CD4-positive, alpha-beta T cell treated with Interleukin-10 for 1 hour (primary cell): ENCODE measurements at regions not wholly inside any gene's neighbourhood (a gene's known extent, or its start where the extent isn't known, plus 50 kb on each side); places are given as distances from the start of the nearest gene placed in this dataset.
"Not testable (repeated sequence)": the region's sequence is repeated elsewhere in the genome, so short reads cannot be mapped to it uniquely, and the experiment has no call there.

Experiments used
- DNase-seq: peaks from one replicate; pipeline ENCODE4 v3.0.0-alpha.2; 2020

DNA sequence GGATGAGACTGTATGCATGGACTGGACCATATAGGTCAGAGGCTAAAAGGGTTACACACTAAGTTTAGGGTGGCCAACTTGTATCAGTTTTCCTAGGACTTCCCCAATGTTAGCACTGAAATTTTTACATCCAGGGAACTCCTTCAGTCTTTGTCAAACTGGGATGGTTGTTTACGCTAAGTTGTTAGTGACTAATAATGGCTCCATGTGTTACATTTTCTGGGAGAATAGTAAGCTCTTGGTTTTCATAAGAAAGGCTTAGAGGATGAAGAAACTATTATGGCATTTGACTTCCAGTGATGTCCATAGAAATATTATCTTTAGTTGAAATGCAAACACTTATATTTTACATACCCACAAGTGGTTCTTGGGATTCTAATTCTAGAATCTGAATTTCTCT, 57.9 kb upstream of the ST3GAL6 start:
- DNase-seq, result no peak

DNA sequence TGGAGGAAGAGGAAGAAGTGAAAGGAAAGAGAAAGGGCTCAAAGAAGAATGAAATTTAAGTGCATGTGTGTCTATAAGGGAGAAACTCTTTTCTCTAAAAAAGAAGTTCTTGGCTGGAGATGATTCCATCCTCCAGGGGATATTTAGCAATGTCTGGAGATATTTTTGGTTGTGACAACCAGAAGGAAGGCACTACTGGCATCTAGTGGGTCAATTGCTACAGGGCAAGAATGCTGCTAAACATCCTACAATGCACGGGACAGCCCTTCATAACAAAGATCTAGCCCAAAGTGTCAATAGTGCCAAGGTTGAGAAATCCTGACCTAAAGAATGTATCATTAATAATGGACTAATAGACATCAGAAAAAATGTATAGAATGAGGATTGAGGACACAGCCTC, 57.4 kb upstream of the ST3GAL6 start:
- DNase-seq, result no peak

DNA sequence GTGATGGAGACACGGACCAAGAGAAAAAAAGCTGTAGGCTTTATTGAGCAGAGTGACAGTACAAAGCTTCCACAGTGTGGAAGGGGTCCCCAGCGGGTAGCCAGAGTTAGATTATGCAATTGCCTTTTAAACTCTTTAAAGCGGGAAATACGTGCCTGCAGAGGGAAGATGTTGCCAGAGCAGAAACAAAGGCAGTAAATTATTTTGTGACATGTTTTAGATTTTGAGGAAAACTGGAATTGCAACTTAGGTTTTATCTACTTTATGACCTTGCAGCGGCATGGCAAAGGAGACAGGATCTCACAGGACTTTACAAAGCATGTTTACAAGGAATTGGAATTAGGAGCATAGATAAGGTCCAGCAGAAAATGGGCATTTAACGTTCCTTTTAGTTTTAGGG, 54.5 kb upstream of the ST3GAL6 start:
- not testable (repeated sequence) for DNase-seq

DNA sequence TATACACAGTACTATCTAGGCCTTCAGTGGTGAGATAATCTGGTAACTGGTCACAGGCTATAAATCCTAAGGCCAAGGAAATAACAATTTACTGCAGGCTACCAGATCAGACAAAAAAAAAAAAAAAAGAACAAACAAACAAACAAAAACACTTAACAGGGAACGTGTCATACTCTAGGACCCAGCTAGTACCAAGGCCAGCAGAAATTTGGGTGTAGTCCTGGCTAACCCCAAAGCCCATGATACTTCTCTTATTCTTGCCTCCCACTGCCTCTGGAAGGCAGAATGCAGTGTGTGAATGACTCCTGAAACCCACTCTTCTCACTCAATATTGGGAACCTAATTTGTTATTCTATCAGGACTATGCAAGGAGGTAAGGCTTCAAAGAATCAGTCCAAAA, 53.7 kb upstream of the ST3GAL6 start:
- DNase-seq, result no peak

DNA sequence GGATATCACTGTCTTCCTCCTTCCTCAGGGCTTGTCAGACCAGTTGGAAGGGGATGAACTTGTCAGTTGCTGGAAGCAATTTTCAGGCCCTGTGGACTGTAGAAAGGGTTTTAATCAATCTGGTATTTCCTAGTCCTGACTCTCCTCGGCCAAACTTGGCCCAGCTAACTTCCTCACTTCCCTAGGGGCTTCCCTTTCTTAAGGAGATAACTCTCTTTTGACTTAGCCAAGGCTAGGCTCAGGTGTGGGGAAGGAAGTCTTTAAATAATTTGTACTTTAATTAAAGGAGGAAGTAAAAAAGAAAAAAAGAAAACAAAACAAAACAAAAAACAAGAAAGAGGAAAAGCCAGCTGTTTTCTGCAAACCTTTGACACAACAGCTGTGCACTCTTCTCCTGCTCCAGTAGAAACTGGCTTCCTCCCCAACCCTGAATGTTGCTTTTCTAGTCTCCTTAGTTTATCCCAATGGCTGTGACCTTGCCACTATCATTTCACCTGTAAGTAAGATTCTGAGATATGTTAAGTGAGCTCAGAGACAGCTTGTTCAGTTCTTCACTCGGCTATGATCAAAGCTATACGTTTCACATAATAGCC, 53.0 kb upstream of the ST3GAL6 start:
- no peak for DNase-seq

DNA sequence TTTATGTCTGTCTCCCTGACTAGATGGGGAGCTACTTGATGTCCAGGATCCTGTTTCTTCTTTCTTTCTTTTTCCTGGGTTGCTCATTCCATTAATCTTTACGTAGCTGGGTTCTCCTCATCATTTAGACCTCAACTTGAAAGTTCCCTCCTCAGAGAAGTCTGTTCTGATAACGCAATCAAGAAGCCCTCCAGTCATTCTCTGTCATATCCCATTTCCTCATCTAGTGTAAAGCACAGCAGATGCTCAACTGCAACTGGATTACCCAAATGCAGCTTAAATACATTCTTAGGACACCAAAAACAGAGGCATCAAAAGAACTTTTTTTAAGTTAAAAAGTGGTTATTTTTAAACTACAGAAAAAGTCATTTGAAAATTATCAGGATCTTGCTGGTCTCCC, 51.7 kb upstream of the ST3GAL6 start:
- no peak for DNase-seq

DNA sequence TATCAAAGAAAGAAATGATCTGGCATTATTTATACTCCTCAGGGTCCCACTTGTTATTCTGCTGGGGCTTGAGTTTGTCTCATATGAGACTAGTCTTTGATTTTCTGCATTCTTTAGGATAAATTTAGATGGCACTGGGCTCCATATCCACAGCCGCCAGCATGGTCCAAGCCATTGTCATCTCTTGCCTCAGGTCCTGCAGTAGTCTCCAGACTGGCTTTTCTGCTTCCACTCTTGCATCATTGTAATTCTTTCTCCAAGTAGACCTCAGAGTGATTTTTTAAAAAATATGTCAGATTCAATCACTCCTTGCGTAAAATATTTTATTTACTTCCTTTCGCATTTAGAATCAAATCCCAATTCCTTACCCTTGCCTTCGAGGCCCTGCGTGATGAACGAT, 50.4 kb upstream of the ST3GAL6 start:
- no peak for DNase-seq

DNA sequence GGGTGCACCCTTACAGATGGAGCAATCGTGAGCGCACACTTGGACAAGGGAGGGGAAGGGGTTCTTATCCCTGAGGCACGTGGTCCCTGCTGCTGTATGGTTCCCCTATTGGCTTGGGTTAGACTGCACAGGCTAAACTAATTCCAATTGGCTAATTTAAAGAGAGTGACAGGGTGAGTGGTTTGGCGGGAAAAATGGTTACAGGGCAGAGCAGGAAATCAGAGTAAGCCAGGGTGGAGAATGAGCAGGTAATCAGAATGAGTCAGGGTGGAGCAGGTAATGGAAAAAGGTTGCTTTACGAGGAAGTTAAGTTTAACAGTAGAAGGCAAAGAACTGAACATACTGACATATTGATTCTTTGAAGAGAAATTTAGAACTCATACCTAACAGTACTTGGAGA, 49.8 kb upstream of the ST3GAL6 start:
- DNase-seq, result not testable (repeated sequence)
